HCT116 (cell line): ENCODE measurements at regions not wholly inside any gene's neighbourhood (a gene's known extent, or its start where the extent isn't known, plus 50 kb on each side); places are given as distances from the start of the nearest gene placed in this dataset.

Experiments
- ATAC-seq: fragments of 200-7000 bp; cut with Tn5 transposase; 2 replicates; pipeline ENCODE4 v1.9.1; 2020; ENCODE audit warnings: mild to moderate bottlenecking, moderate library complexity
- BruUV-seq: library from RNA; stranded (reverse); fragments of 400-500 nt; replicated peaks from 2 replicates; lab custom pipeline; 2021; lab: Mats Ljungman, UMichigan
- CTCF ChIA-PET: fragments of 300-600 bp; sonication (Branson Sonifier 250); formaldehyde crosslinking; loops from one replicate; lab custom pipeline; 2021; ENCODE audit warnings: antibody characterized with exemption; lab: Charles Lee
- POLR2A ChIA-PET: fragments of 300-600, 350-600 bp; sonication (Branson Sonifier 250); formaldehyde crosslinking; loops from one replicate; lab custom pipeline; 2021; ENCODE audit warnings: antibody characterized with exemption; lab: Charles Lee
- RAD21 ChIA-PET, 2 experiments: fragments of 300-600 bp; sonication (Branson Sonifier 250); formaldehyde crosslinking; loops; one replicate each; lab custom pipeline; 2023; ENCODE audit warnings: low total read pairs in 2 of 2; ENCODE audit not compliant: uncharacterized antibody in 2 of 2, unreplicated experiment in 2 of 2, low non-redundant PET in 1 of 2; lab: Charles Lee
- DNase-seq: peaks from one replicate; pipeline ENCODE4 v3.0.0-alpha.2; 2010; ENCODE audit warnings: low read depth, low spot score
- H2AFZ ChIP-seq: fragments of 200-600 bp; shearing (Covaris generic), sonication (generic); 2 replicates; pipeline ENCODE4 v1.6.1; 2017; ENCODE audit warnings: low read depth, mixed run types, mixed read lengths, antibody characterized with exemption, low read length; ENCODE audit not compliant: poor library complexity, severe bottlenecking
- H3K27ac ChIP-seq: 2 replicates; pipeline ENCODE4 v1.5.1; 2012; ENCODE audit warnings: low read depth, low read length
- H3K27me3 ChIP-seq: fragments of 200-600 bp; sonication (generic); 2 replicates; pipeline ENCODE4 v1.6.1; 2016; ENCODE audit warnings: mixed run types, low read length, mixed read lengths; ENCODE audit not compliant: insufficient read depth
- H3K36me3 ChIP-seq, 2 experiments: fragments of 200-500 bp in 1 of 2; fragments of 200-600 bp in 1 of 2; sonication (Bioruptor generic) in 1 of 2; sonication (generic) in 1 of 2; 2 replicates each; pipeline versions ENCODE4 v1.5.1 to v1.6.1; 2014 to 2016; ENCODE audit warnings: low read length in 2 of 2, inconsistent platforms in 1 of 2, mixed read lengths in 1 of 2, mixed run types in 1 of 2; ENCODE audit not compliant: insufficient read depth in 2 of 2, control insufficient read depth in 1 of 2
- H3K4me1 ChIP-seq, 2 experiments: fragments of 200-600 bp in 1 of 2; sonication (generic) in 1 of 2; 2 replicates each; pipeline versions ENCODE4 v1.5.1 to v1.6.1; 2012 to 2017; ENCODE audit warnings: low read length in 2 of 2, inconsistent platforms in 1 of 2, mild to moderate bottlenecking in 1 of 2, mixed read lengths in 1 of 2, mixed run types in 1 of 2, moderate library complexity in 1 of 2; ENCODE audit not compliant: insufficient read depth in 2 of 2, control insufficient read depth in 1 of 2
- H3K4me2 ChIP-seq: fragments of 200-600 bp; sonication (generic); 2 replicates; pipeline ENCODE4 v1.6.1; 2017; ENCODE audit warnings: mixed run types, low read length, mixed read lengths
- H3K4me3 ChIP-seq, 2 experiments: fragments of 200-600 bp in 1 of 2; sonication (generic) in 1 of 2; replicated peaks in 1 of 2; 2 replicates each; pipeline ENCODE4 v1.5.1; 2011 to 2016; ENCODE audit warnings: low read length in 2 of 2, control low read depth in 1 of 2, low read depth in 1 of 2, mild to moderate bottlenecking in 1 of 2, mixed read lengths in 1 of 2, mixed run types in 1 of 2
- H3K79me2 ChIP-seq: fragments of 200-600 bp; sonication (generic); 2 replicates; pipeline ENCODE4 v1.6.1; 2017; ENCODE audit warnings: mild to moderate bottlenecking, mixed run types, low read length, moderate library complexity, mixed read lengths; ENCODE audit not compliant: insufficient read depth
- H3K9ac ChIP-seq: fragments of 200-600 bp; sonication (generic); 2 replicates; pipeline ENCODE4 v1.6.1; 2016; ENCODE audit warnings: low read length, mixed read lengths
- H3K9me2 ChIP-seq: fragments of 200-600 bp; sonication (generic), shearing (Covaris generic); 2 replicates; pipeline ENCODE4 v1.6.1; 2017; ENCODE audit warnings: mixed run types, mild to moderate bottlenecking, moderate library complexity; ENCODE audit not compliant: insufficient read depth
- H3K9me3 ChIP-seq, 2 experiments: fragments of 200-500 bp in 1 of 2; fragments of 200-600 bp in 1 of 2; sonication (Bioruptor generic) in 1 of 2; sonication (generic) in 1 of 2; 2 replicates each; pipeline ENCODE4 v1.6.1; 2014 to 2017; ENCODE audit warnings: low read length in 2 of 2, mixed read lengths in 2 of 2, inconsistent platforms in 1 of 2, low read depth in 1 of 2, mild to moderate bottlenecking in 1 of 2, mixed run types in 1 of 2, moderate library complexity in 1 of 2; ENCODE audit not compliant: control insufficient read depth in 1 of 2, insufficient read depth in 1 of 2
- H4K20me1 ChIP-seq: fragments of 200-600 bp; sonication (generic), shearing (Covaris generic); 2 replicates; pipeline ENCODE4 v1.6.1; 2017; ENCODE audit warnings: mixed run types, mild to moderate bottlenecking, moderate library complexity; ENCODE audit not compliant: insufficient read depth
- CBX3 ChIP-seq: IDR thresholded peaks from 2 replicates; pipeline ENCODE4 v1.6.1; 2012; ENCODE audit warnings: low read depth
- CEBPB ChIP-seq: IDR thresholded peaks from 2 replicates; pipeline ENCODE4 v1.6.1; 2012; ENCODE audit warnings: low read depth
- ELF1 ChIP-seq: IDR thresholded peaks from 2 replicates; pipeline ENCODE4 v1.6.1; 2012; ENCODE audit warnings: low read depth, borderline replicate concordance
- EZH2 ChIP-seq: fragments of 200-600 bp; sonication (generic); IDR thresholded peaks from 2 replicates; pipeline ENCODE4 v1.6.1; 2017; ENCODE audit warnings: antibody characterized with exemption, mixed run types
- EZH2phosphoT487 ChIP-seq: fragments of 200-600 bp; IDR thresholded peaks from 2 replicates; pipeline ENCODE4 v1.6.1; 2018; ENCODE audit warnings: antibody characterized with exemption, borderline replicate concordance
- FOSL1 ChIP-seq: IDR thresholded peaks from 2 replicates; pipeline ENCODE4 v1.6.1; 2012; ENCODE audit warnings: low read depth
- JUND ChIP-seq: IDR thresholded peaks from 2 replicates; pipeline ENCODE4 v1.6.1; 2012
- POLR2AphosphoS5 ChIP-seq: IDR thresholded peaks from 2 replicates; pipeline ENCODE4 v1.6.1; 2011; ENCODE audit warnings: mild to moderate bottlenecking, low read depth, low read length, moderate library complexity
- RAD21 ChIP-seq: IDR thresholded peaks from 2 replicates; pipeline ENCODE4 v1.6.1; 2012; ENCODE audit warnings: low read depth, mild to moderate bottlenecking
- SIN3A ChIP-seq: IDR thresholded peaks from 2 replicates; pipeline ENCODE4 v1.6.1; 2012; ENCODE audit warnings: low read depth
- SRF ChIP-seq: IDR thresholded peaks from 2 replicates; pipeline ENCODE4 v1.6.1; 2012; ENCODE audit warnings: low read depth
- TCF7L2 ChIP-seq: IDR thresholded peaks from 2 replicates; pipeline ENCODE4 v1.7.0; 2011; ENCODE audit warnings: borderline replicate concordance, inconsistent platforms; ENCODE audit not compliant: insufficient read depth, insufficient read length; ENCODE audit errors: extremely low read depth
- ZNF274 ChIP-seq: fragments of 200-500 bp; sonication (Bioruptor generic); IDR thresholded peaks from 2 replicates; pipeline ENCODE4 v1.6.1; 2014; ENCODE audit warnings: mild to moderate bottlenecking, low read depth, low read length, inconsistent platforms
- intact Hi-C: fragments of 100-400 bp; cut with micrococcal nuclease; formaldehyde crosslinking; loops from 2 replicates; pipeline ENCODE4 v1.10.0; 2022
- TF ChIP-seq, protein P1 (sequence below): IDR thresholded peaks from 2 replicates; pipeline ENCODE4 v1.6.1; 2012; ENCODE audit warnings: low read depth
- TF ChIP-seq, protein P2 (sequence below): IDR thresholded peaks from 2 replicates; pipeline ENCODE4 v1.6.1; 2012
- TF ChIP-seq, protein P3 (sequence below): IDR thresholded peaks from 2 replicates; pipeline ENCODE4 v1.6.1; 2011; ENCODE audit warnings: mild to moderate bottlenecking, low read length, moderate library complexity; ENCODE audit not compliant: insufficient replicate concordance; ENCODE audit errors: extremely low read depth

DNA sequence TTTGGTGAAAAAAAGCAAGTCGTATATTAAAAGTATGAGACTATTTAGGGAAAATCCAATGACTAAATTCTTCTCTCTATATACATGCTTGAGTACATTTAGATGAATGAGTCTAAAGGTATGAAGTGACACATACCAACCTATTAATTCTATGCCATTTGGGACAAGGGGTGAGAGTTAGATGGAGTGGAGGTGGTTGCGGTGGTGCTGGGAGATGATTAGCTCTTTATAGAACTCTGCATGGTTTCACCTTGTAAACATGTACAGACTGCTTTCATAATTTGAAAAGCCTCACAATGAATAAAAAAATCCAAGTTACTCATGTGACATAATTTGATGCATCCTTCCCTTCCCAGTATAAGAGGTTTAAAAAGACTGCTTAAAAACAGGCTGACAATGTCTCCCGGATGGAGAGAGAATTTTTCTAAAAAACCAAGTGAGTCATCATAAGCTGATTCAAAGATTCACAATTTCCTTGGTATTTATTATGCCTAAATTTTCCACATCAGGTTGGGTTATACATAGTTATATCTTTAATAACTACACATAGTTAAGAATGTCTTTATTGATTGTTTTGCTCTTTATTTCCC lies 572.8 kb downstream of the REEP3 start:
- Histone ChIP-seq H2AFZ (no peak overlapping the region), H3K4me3 (no peak overlapping the region)
- TF ChIP-seq JUND (no peak), RAD21 (no peak)
- TF ChIP-seq, all 23 proteins: peak for 0
- DNase-seq (no peak), ATAC-seq (no peak)
- Histone ChIP-seq H3K79me2 (no peaks in the 10 kb centered on the region), H3K36me3 (no peaks in the 10 kb centered on the region), H4K20me1 (no peaks in the 10 kb centered on the region), H3K27ac (no peak overlapping the region), H3K9me2 (no peaks in the 10 kb centered on the region), H3K27me3 (no peaks in the 10 kb centered on the region), H3K9ac (no peak overlapping the region), H3K4me2 (no peak overlapping the region), H3K9me3 (no peaks in the 10 kb centered on the region), H3K4me1 (peaks cover 0 to 8% of the 10 kb centered on the region in 2 experiments; a peak in 1 of 4 replicates)
- ChIA-PET POLR2A (no interaction called here), CTCF (interaction anchor here (1.6 kb wide), 1 partner anchor 117 kb away, joined by 7 read pairs; no protein-coding TSS in a partner anchor), RAD21 (no interaction called here)
- intact Hi-C loops: no loop called here
- no TSS peak for BruUV-seq

DNA sequence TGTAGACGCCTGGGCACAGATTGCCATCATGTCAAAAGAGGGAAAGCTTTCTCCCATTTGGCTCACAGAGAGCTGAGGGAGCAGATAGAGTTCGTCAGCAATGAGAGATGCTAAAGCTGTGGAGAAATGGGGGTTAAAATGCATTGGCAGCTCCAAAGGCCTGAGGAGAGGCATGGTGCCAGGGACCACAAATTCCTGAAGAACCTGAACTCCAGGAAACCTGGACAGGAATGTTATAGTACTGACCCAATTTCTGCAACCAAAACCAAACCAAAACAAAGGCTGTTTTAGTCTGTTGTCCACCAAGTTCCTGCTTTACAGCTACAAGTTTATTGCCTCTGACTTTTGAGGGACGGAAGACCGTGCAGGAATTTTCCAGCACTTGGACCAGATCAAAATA lies 575.7 kb downstream of the REEP3 start:
- H3K27me3 ChIP-seq: no peaks in the 10 kb centered on the region
- H3K27ac ChIP-seq: no peak overlapping the region
- no peak for DNase-seq
- BruUV-seq: no TSS peak
- H3K4me1 ChIP-seq: no peaks in the 10 kb centered on the region
- H3K79me2 ChIP-seq: no peaks in the 10 kb centered on the region
- ATAC-seq: no peak
- no peak overlapping the region for H2AFZ ChIP-seq
- CTCF ChIA-PET: no interaction called here
- H3K36me3 ChIP-seq: no peaks in the 10 kb centered on the region
- no peak overlapping the region for H3K4me2 ChIP-seq
- no peak overlapping the region for H3K9ac ChIP-seq
- TF ChIP-seq, protein P1, sequence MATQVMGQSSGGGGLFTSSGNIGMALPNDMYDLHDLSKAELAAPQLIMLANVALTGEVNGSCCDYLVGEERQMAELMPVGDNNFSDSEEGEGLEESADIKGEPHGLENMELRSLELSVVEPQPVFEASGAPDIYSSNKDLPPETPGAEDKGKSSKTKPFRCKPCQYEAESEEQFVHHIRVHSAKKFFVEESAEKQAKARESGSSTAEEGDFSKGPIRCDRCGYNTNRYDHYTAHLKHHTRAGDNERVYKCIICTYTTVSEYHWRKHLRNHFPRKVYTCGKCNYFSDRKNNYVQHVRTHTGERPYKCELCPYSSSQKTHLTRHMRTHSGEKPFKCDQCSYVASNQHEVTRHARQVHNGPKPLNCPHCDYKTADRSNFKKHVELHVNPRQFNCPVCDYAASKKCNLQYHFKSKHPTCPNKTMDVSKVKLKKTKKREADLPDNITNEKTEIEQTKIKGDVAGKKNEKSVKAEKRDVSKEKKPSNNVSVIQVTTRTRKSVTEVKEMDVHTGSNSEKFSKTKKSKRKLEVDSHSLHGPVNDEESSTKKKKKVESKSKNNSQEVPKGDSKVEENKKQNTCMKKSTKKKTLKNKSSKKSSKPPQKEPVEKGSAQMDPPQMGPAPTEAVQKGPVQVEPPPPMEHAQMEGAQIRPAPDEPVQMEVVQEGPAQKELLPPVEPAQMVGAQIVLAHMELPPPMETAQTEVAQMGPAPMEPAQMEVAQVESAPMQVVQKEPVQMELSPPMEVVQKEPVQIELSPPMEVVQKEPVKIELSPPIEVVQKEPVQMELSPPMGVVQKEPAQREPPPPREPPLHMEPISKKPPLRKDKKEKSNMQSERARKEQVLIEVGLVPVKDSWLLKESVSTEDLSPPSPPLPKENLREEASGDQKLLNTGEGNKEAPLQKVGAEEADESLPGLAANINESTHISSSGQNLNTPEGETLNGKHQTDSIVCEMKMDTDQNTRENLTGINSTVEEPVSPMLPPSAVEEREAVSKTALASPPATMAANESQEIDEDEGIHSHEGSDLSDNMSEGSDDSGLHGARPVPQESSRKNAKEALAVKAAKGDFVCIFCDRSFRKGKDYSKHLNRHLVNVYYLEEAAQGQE: no peak
- TF ChIP-seq SRF (no peak), RAD21 (no peak), TCF7L2 (no peak), EZH2phosphoT487 (no peak), EZH2 (no peak), CEBPB (no peak), ZNF274 (no peak), ELF1 (no peak), SIN3A (no peak), FOSL1 (no peak), POLR2AphosphoS5 (no peak), CBX3 (no peak)
- TF ChIP-seq, protein P2, sequence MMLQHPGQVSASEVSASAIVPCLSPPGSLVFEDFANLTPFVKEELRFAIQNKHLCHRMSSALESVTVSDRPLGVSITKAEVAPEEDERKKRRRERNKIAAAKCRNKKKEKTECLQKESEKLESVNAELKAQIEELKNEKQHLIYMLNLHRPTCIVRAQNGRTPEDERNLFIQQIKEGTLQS: no peak
- TF ChIP-seq, protein P3, sequence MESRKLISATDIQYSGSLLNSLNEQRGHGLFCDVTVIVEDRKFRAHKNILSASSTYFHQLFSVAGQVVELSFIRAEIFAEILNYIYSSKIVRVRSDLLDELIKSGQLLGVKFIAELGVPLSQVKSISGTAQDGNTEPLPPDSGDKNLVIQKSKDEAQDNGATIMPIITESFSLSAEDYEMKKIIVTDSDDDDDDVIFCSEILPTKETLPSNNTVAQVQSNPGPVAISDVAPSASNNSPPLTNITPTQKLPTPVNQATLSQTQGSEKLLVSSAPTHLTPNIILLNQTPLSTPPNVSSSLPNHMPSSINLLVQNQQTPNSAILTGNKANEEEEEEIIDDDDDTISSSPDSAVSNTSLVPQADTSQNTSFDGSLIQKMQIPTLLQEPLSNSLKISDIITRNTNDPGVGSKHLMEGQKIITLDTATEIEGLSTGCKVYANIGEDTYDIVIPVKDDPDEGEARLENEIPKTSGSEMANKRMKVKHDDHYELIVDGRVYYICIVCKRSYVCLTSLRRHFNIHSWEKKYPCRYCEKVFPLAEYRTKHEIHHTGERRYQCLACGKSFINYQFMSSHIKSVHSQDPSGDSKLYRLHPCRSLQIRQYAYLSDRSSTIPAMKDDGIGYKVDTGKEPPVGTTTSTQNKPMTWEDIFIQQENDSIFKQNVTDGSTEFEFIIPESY: no peak
- intact Hi-C loops: no loop called here
- H3K9me2 ChIP-seq: no peaks in the 10 kb centered on the region
- H4K20me1 ChIP-seq: no peaks in the 10 kb centered on the region
- no peak overlapping the region for H3K4me3 ChIP-seq
- POLR2A ChIA-PET: no interaction called here
- RAD21 ChIA-PET: no interaction called here
- no peaks in the 10 kb centered on the region for H3K9me3 ChIP-seq
